Endothelial cell (in vitro differentiated cells): ENCODE measurements at regions not wholly inside any gene's neighbourhood (a gene's known extent, or its start where the extent isn't known, plus 50 kb on each side); places are given as distances from the start of the nearest gene placed in this dataset.

Experiments
- DNase-seq: peaks from one replicate; pipeline ENCODE4 v3.0.0; 2021; ENCODE audit warnings: low spot score
- H3K27ac Mint-ChIP-seq: one replicate; pipeline ENCODE4 v1.8.0; 2021; ENCODE audit warnings: mixed read lengths, inconsistent platforms; ENCODE audit not compliant: unreplicated experiment
- H3K27me3 Mint-ChIP-seq: one replicate; pipeline ENCODE4 v1.8.0; 2021; ENCODE audit warnings: mild to moderate bottlenecking, moderate library complexity, mixed read lengths, inconsistent platforms; ENCODE audit not compliant: unreplicated experiment
- H3K36me3 Mint-ChIP-seq: one replicate; pipeline ENCODE4 v1.8.0; 2021; ENCODE audit warnings: mild to moderate bottlenecking, low read depth, mixed read lengths, inconsistent platforms; ENCODE audit not compliant: unreplicated experiment
- H3K4me1 Mint-ChIP-seq: one replicate; pipeline ENCODE4 v1.8.0; 2021; ENCODE audit warnings: mild to moderate bottlenecking, mixed read lengths, inconsistent platforms; ENCODE audit not compliant: unreplicated experiment
- H3K4me3 Mint-ChIP-seq: one replicate; pipeline ENCODE4 v1.8.0; 2021; ENCODE audit warnings: mild to moderate bottlenecking, mixed read lengths, inconsistent platforms; ENCODE audit not compliant: unreplicated experiment
- H3K9me3 Mint-ChIP-seq: one replicate; pipeline ENCODE4 v1.8.0; 2021; ENCODE audit warnings: mixed read lengths, inconsistent platforms; ENCODE audit not compliant: unreplicated experiment
- CTCF ChIP-seq: fragments of 200-600 bp; sonication (generic); IDR thresholded peaks from one replicate; pipeline ENCODE4 v1.5.0; 2021; ENCODE audit warnings: antibody characterized with exemption; ENCODE audit not compliant: unreplicated experiment

DNA sequence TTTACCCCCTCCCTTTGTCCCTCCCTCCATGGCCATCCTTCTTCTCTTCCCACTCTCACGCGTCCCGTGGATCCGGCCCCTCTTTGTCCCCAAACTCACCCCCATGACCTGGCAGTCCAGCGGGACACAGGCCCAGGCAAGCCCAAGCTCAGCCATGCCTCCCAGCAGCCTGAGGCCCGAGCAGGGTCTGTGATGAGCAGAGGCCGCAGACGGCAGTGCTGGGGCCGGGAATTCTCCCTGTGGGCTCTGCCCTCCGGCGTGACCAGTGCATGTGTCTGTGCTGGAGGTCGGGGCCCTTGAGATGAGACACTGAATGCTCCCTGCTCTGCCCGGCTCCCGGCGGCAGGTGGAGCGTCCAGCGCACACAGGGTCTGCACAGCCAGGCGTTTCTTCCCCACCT lies 237.9 kb downstream of the BRD1 start:
- Mint-ChIP-seq H3K9me3 (no peaks in the 10 kb centered on the region), H3K4me3 (no peak overlapping the region), H3K27me3 (no peaks in the 10 kb centered on the region), H3K36me3 (no peaks in the 10 kb centered on the region), H3K4me1 (no peaks in the 10 kb centered on the region), H3K27ac (no peak overlapping the region)
- no peak for TF ChIP-seq CTCF
- no peak for DNase-seq

- Mint-ChIP-seq H3K4me1 (no peaks in the 10 kb centered on the region), H3K27ac (no peak overlapping the region), H3K9me3 (no peaks in the 10 kb centered on the region), H3K4me3 (no peak overlapping the region), H3K27me3 (no peaks in the 10 kb centered on the region), H3K36me3 (no peaks in the 10 kb centered on the region)
- no peak for TF ChIP-seq CTCF
- no peak for DNase-seq
These were observed 238.4 kb downstream of the BRD1 start for GRCh38 chr22:49589301-49589700.

DNA sequence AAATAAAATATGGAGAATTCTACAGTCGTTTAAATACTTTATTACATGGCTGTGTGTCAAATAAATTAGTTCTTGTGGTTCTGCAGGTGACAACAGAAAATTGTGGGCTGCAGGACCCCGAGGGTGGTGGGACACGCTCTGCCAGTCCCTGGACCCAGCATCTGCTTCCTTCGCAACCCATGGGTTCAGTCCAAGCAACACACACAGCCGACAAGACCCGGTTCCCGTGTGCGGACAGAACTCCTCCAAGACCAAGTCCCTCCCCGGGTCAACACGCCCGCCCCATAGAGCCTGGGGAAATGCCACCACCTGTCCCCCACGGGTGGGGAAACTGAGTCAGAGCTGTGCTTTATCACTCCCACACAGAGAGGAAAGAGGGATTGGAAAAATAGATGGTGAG lies 238.9 kb downstream of the BRD1 start:
- H3K36me3 Mint-ChIP-seq, result no peaks in the 10 kb centered on the region
- H3K9me3 Mint-ChIP-seq, result no peaks in the 10 kb centered on the region
- no peak overlapping the region for H3K4me3 Mint-ChIP-seq

DNA sequence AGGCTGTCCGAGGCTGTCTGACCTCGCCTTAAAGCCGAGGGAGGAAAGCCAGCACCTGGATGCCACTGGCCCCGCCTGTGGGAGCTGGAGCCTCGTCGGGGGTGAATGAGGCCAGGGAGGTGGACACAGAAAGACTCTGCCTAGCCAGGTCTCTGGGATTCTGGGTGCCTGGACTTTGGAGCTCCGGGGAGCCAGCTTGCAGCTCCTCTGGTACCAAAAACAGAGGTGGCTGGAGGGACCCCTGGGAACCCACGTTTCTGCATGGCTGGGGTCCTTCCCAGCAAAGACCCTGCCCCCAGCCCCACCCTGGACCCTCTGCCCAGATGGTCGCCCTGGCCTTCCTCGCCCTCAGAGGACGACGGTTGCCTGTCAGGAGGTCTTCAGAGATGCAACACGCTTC lies 239.7 kb downstream of the BRD1 start:
- H3K27me3 Mint-ChIP-seq, result no peaks in the 10 kb centered on the region
- H3K4me3 Mint-ChIP-seq, result no peak overlapping the region
- no peak overlapping the region for H3K27ac Mint-ChIP-seq
- H3K4me1 Mint-ChIP-seq, result no peaks in the 10 kb centered on the region
- H3K36me3 Mint-ChIP-seq, result no peaks in the 10 kb centered on the region
- H3K9me3 Mint-ChIP-seq, result no peaks in the 10 kb centered on the region
- no peak for DNase-seq
- TF ChIP-seq CTCF, result no peak

More for the DNA sequence above, 238.9 kb downstream of the BRD1 start:
- no peak for DNase-seq
- Mint-ChIP-seq H3K27me3 (no peaks in the 10 kb centered on the region), H3K27ac (no peak overlapping the region), H3K4me1 (no peaks in the 10 kb centered on the region)
- TF ChIP-seq CTCF, result no peak

DNA sequence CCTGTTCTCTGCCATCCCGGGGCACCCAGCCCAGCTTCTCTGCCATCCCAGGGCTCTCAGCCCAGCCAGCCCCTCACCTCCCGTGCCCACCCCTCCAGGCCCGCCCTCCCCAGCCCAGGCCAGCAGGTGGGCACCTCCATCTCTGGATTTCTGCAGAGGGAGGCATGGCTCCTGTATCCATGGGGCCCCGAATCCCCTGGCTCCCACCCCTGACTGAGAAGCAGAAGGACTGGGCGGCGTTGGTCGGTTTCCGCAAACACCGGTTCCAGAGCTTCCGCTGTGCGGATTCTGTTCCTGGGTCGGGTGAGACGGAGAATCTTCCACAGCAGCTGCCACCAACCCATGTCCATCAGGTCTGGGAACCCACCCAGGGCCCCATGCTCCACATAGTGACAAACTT lies 240.3 kb downstream of the BRD1 start:
- no peak for DNase-seq
- Mint-ChIP-seq H3K27me3 (no peaks in the 10 kb centered on the region), H3K27ac (no peak overlapping the region), H3K4me3 (no peak overlapping the region), H3K36me3 (no peaks in the 10 kb centered on the region), H3K9me3 (no peaks in the 10 kb centered on the region), H3K4me1 (no peaks in the 10 kb centered on the region)
- TF ChIP-seq CTCF, result no peak
